Coronary artery (tissue), 2 donors: ENCODE measurements at regions not wholly inside any gene's neighbourhood (a gene's known extent, or its start where the extent isn't known, plus 50 kb on each side); places are given as distances from the start of the nearest gene placed in this dataset.
"Not testable (repeated sequence)": the region's sequence is repeated elsewhere in the genome, so short reads cannot be mapped to it uniquely, and the experiment has no call there.

ENCODE experiments used
- DNase-seq: peaks from one replicate; pipeline ENCODE4 v3.0.0-alpha.2; 2017; ENCODE audit warnings: low spot score
- H3K27ac ChIP-seq, 2 donors: fragments of 200-600 bp; sonication (generic); one replicate each; pipeline ENCODE4 v1.5.1; 2016 to 2019
- H3K4me3 ChIP-seq: fragments of 200-600 bp; sonication (generic); 2 replicates; pipeline ENCODE4 v1.5.1; 2016; ENCODE audit warnings: mild to moderate bottlenecking, moderate library complexity
- CTCF ChIP-seq: fragments of 200-600 bp; sonication (generic); IDR thresholded peaks from one replicate; pipeline ENCODE4 v1.5.1; 2019; ENCODE audit warnings: antibody characterized with exemption

- no peak overlapping the region for H3K27ac ChIP-seq
Measured at GRCh38 chr9:15073620-15074019, 163.4 kb upstream of the FREM1 start.

GRCh38 chr9:15070716-15071115, 160.5 kb upstream of the FREM1 start:
- TF ChIP-seq CTCF, result no peak
- H3K27ac ChIP-seq, result no peak overlapping the region
- DNase-seq, result no peak
- no peak overlapping the region for H3K4me3 ChIP-seq

More at GRCh38 chr9:15073620-15074019, 163.4 kb upstream of the FREM1 start:
- H3K4me3 ChIP-seq, result no peak overlapping the region
- DNase-seq, result no peak
- TF ChIP-seq CTCF, result no peak

- no peak overlapping the region for H3K4me3 ChIP-seq
- no peak overlapping the region for H3K27ac ChIP-seq
- no peak for TF ChIP-seq CTCF
- DNase-seq, result no peak
Measured at GRCh38 chr9:15069106-15069505, 158.9 kb upstream of the FREM1 start.

- no peak overlapping the region for H3K27ac ChIP-seq
- TF ChIP-seq CTCF, result no peak
- DNase-seq, result no peak
- H3K4me3 ChIP-seq, result no peak overlapping the region
Measured at GRCh38 chr9:15068261-15068660, 158.0 kb upstream of the FREM1 start.

GRCh38 chr9:15059003-15059402, 148.8 kb upstream of the FREM1 start:
- no peak for DNase-seq
- no peak overlapping the region for H3K27ac ChIP-seq
- H3K4me3 ChIP-seq, result no peak overlapping the region
- TF ChIP-seq CTCF, result no peak

GRCh38 chr9:15058236-15058635, 148.0 kb upstream of the FREM1 start:
- no peak for TF ChIP-seq CTCF
- DNase-seq, result no peak
- Histone ChIP-seq H3K4me3 (no peak overlapping the region), H3K27ac (no peak overlapping the region)

- H3K27ac ChIP-seq, DNase-seq, H3K4me3 ChIP-seq: not testable (repeated sequence)
Measured at GRCh38 chr9:15055284-15055683, 145.1 kb upstream of the FREM1 start.

- no peak for DNase-seq
- no peak overlapping the region for H3K27ac ChIP-seq
- no peak overlapping the region for H3K4me3 ChIP-seq
- TF ChIP-seq CTCF, result no peak
Measured at GRCh38 chr9:15048772-15049171, 138.5 kb upstream of the FREM1 start.
